Liver (tissue), 7 donors: ENCODE measurements at regions not wholly inside any gene's neighbourhood (a gene's known extent, or its start where the extent isn't known, plus 50 kb on each side); places are given as distances from the start of the nearest gene placed in this dataset.

ENCODE experiments used
- DNase-seq: peaks from one replicate; pipeline ENCODE4 v3.0.0-alpha.2; 2017; ENCODE audit warnings: low spot score
- H3K27ac ChIP-seq, 2 donors: one replicate each; pipeline ENCODE4 v1.7.0; 2013; ENCODE audit warnings: inconsistent platforms in 2 of 2, low read length in 2 of 2, control low read depth in 1 of 2, low read depth in 1 of 2, mild to moderate bottlenecking in 1 of 2
- H3K27me3 ChIP-seq, 4 donors: one replicate each; pipeline versions ENCODE4 v1.6.1 to v1.7.0; 2013; ENCODE audit warnings: low read length in 3 of 4, inconsistent platforms in 1 of 4, mild to moderate bottlenecking in 1 of 4, moderate library complexity in 1 of 4; ENCODE audit not compliant: control insufficient read depth in 4 of 4, insufficient read depth in 4 of 4
- H3K36me3 ChIP-seq, 4 donors: one replicate each; pipeline versions ENCODE4 v1.6.1 to v1.7.0; 2013; ENCODE audit warnings: low read length in 3 of 4, mild to moderate bottlenecking in 3 of 4, low read depth in 1 of 4, moderate library complexity in 1 of 4; ENCODE audit not compliant: control insufficient read depth in 4 of 4, insufficient read depth in 3 of 4
- H3K4me1 ChIP-seq, 4 donors: one replicate each; pipeline versions ENCODE4 v1.6.1 to v1.7.0; 2013; ENCODE audit warnings: low read length in 3 of 4, mild to moderate bottlenecking in 3 of 4, moderate library complexity in 1 of 4; ENCODE audit not compliant: control insufficient read depth in 4 of 4, insufficient read depth in 4 of 4
- H3K4me3 ChIP-seq, 3 donors: one replicate each; pipeline versions ENCODE4 v1.6.1 to v1.7.0; 2013; ENCODE audit warnings: low read length in 3 of 3, control low read depth in 1 of 3, low read depth in 1 of 3, mild to moderate bottlenecking in 1 of 3
- H3K9ac ChIP-seq, 2 donors: one replicate each; pipeline ENCODE4 v1.7.0; 2013; ENCODE audit warnings: low read length in 2 of 2, mild to moderate bottlenecking in 2 of 2, moderate library complexity in 2 of 2, control low read depth in 1 of 2, low read depth in 1 of 2
- H3K9me3 ChIP-seq, 4 donors: one replicate each; pipeline versions ENCODE4 v1.6.1 to v1.7.0; 2013; ENCODE audit warnings: low read length in 3 of 4; ENCODE audit not compliant: control insufficient read depth in 4 of 4
- FOXA1 ChIP-seq: IDR thresholded peaks from 2 replicates; pipeline ENCODE4 v1.6.1; 2016; ENCODE audit warnings: antibody characterized with exemption
- FOXA2 ChIP-seq: IDR thresholded peaks from 2 replicates; pipeline ENCODE4 v1.6.1; 2016; ENCODE audit warnings: antibody characterized with exemption
- HNF4A ChIP-seq, 2 donors: conservative IDR thresholded peaks; 2 replicates each; pipeline ENCODE4 v1.6.1; 2016; ENCODE audit warnings: antibody characterized with exemption in 2 of 2, mild to moderate bottlenecking in 2 of 2
- HNF4G ChIP-seq: IDR thresholded peaks from 2 replicates; pipeline ENCODE4 v1.6.1; 2016; ENCODE audit warnings: antibody characterized with exemption
- RAD21 ChIP-seq, 2 donors: IDR thresholded peaks; 2 replicates each; pipeline ENCODE4 v1.6.1; 2016; ENCODE audit warnings: antibody characterized with exemption in 2 of 2, mild to moderate bottlenecking in 2 of 2
- TAF1 ChIP-seq: conservative IDR thresholded peaks from 2 replicates; pipeline ENCODE4 v1.6.1; 2016; ENCODE audit warnings: antibody characterized with exemption, mild to moderate bottlenecking
- YY1 ChIP-seq: IDR thresholded peaks from 2 replicates; pipeline ENCODE4 v1.6.1; 2016; ENCODE audit warnings: antibody characterized with exemption, mild to moderate bottlenecking
- WGBS: extraction: QIAGEN DNeasy Blood & Tissue Kit; methylation state at CpG from one replicate; pipeline ENCODE4 v1.1.7; 2013; 5-methylcytosine and 5-hydroxymethylcytosine counted together
- TF ChIP-seq, protein P1 (sequence below): IDR thresholded peaks from 2 replicates; pipeline ENCODE4 v1.6.1; 2016; ENCODE audit warnings: antibody characterized with exemption, mild to moderate bottlenecking
- TF ChIP-seq, protein P2 (sequence below): IDR thresholded peaks from 2 replicates; pipeline ENCODE4 v1.6.1; 2016; ENCODE audit warnings: antibody characterized with exemption
- TF ChIP-seq, protein P3 (sequence below): IDR thresholded peaks from 2 replicates; pipeline ENCODE4 v1.6.1; 2016; ENCODE audit warnings: antibody characterized with exemption
- TF ChIP-seq, protein P4 (sequence below): IDR thresholded peaks from 2 replicates; pipeline ENCODE4 v1.6.1; 2016; ENCODE audit warnings: antibody characterized with exemption
- donor health status: healthy.
- donor health status: healthy.
- donor health status: healthy.
- donor health status: healthy.

DNA sequence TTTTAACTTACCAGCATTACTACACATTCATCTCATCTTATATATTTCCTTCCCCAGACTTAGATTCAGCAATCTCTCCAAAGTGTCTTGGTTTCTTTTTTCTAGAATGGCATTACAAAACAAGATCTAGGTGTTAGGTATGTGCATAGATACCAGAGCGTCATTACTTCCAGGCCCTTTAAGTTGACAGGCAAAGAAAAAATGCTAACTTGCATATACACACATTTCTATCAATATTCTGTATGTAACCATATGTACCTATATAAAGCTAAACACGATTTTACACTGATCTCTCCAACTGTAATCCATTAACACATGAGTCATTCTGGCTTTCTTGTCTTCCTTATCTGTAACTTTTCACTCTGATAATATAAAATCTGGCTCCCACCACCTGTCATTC lies 503.8 kb upstream of the NRXN1 start:
- Histone ChIP-seq H3K9ac (no peak overlapping the region), H3K36me3 (no peaks in the 10 kb centered on the region), H3K27me3 (no peaks in the 10 kb centered on the region), H3K4me3 (no peak overlapping the region), H3K4me1 (no peaks in the 10 kb centered on the region), H3K27ac (no peak overlapping the region), H3K9me3 (no peaks in the 10 kb centered on the region)
- TF ChIP-seq RAD21 (IDR thresholded peaks at IDR 0.05), result no peak
- TF ChIP-seq, protein P1, sequence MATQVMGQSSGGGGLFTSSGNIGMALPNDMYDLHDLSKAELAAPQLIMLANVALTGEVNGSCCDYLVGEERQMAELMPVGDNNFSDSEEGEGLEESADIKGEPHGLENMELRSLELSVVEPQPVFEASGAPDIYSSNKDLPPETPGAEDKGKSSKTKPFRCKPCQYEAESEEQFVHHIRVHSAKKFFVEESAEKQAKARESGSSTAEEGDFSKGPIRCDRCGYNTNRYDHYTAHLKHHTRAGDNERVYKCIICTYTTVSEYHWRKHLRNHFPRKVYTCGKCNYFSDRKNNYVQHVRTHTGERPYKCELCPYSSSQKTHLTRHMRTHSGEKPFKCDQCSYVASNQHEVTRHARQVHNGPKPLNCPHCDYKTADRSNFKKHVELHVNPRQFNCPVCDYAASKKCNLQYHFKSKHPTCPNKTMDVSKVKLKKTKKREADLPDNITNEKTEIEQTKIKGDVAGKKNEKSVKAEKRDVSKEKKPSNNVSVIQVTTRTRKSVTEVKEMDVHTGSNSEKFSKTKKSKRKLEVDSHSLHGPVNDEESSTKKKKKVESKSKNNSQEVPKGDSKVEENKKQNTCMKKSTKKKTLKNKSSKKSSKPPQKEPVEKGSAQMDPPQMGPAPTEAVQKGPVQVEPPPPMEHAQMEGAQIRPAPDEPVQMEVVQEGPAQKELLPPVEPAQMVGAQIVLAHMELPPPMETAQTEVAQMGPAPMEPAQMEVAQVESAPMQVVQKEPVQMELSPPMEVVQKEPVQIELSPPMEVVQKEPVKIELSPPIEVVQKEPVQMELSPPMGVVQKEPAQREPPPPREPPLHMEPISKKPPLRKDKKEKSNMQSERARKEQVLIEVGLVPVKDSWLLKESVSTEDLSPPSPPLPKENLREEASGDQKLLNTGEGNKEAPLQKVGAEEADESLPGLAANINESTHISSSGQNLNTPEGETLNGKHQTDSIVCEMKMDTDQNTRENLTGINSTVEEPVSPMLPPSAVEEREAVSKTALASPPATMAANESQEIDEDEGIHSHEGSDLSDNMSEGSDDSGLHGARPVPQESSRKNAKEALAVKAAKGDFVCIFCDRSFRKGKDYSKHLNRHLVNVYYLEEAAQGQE, result no peak
- no peak for DNase-seq
- WGBS, result 73% methylated on average over 2 of the region's 2 CpGs

DNA sequence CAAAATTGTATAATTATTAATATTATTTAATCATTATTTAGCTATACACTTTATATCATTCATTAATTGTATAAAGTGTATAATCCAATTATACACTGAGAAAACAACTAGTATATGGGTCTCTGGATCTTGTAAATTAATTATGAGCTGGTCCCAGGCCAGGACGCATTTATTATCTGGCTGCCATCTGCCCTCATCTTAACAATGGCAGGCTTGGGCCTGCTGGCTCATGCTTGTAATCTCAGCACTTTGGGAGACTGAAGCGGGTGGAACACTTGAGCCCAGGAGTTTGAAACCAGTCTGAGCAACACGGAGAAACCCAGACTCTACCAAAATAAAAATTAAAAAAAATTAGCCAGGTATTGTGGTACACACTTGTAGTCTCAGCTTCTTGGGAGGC lies 502.2 kb upstream of the NRXN1 start:
- 94% methylated on average over 3 of the region's 3 CpGs for WGBS
- H3K4me1 ChIP-seq, result no peaks in the 10 kb centered on the region
- H3K9ac ChIP-seq, result no peak overlapping the region
- no peaks in the 10 kb centered on the region for H3K9me3 ChIP-seq
- H3K27me3 ChIP-seq, result no peaks in the 10 kb centered on the region
- TF ChIP-seq TAF1 (no peak), HNF4A (conservative IDR thresholded peaks at IDR 0.05) (no peak)
- DNase-seq, result no peak
- no peak overlapping the region for H3K4me3 ChIP-seq
- no peak overlapping the region for H3K27ac ChIP-seq
- no peaks in the 10 kb centered on the region for H3K36me3 ChIP-seq

DNA sequence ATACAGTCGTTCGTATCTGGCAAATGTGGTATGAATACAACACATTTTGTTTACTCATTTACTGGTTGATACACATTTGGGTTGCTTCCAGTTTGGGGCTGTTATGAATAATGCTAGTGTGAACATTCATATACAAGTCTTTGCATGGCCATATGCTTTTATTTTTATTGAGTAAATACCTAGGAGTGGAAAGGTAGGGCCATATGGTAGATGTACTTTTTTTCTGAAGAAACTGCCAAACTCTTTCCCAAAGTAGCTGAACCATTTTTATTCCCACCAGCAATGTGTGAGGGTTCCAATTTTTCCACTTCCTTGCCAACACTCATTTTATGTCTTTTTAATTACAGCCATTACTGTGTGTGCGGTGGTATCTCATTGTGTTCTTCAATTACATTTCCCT lies 496.2 kb upstream of the NRXN1 start:
- Histone ChIP-seq H3K4me1 (no peaks in the 10 kb centered on the region), H3K9me3 (no peaks in the 10 kb centered on the region), H3K27me3 (no peaks in the 10 kb centered on the region), H3K27ac (no peak overlapping the region), H3K9ac (no peak overlapping the region), H3K36me3 (no peaks in the 10 kb centered on the region), H3K4me3 (no peak overlapping the region)
- no peak for DNase-seq
- 91% methylated on average over 3 of the region's 3 CpGs for WGBS
- TF ChIP-seq, protein P2, sequence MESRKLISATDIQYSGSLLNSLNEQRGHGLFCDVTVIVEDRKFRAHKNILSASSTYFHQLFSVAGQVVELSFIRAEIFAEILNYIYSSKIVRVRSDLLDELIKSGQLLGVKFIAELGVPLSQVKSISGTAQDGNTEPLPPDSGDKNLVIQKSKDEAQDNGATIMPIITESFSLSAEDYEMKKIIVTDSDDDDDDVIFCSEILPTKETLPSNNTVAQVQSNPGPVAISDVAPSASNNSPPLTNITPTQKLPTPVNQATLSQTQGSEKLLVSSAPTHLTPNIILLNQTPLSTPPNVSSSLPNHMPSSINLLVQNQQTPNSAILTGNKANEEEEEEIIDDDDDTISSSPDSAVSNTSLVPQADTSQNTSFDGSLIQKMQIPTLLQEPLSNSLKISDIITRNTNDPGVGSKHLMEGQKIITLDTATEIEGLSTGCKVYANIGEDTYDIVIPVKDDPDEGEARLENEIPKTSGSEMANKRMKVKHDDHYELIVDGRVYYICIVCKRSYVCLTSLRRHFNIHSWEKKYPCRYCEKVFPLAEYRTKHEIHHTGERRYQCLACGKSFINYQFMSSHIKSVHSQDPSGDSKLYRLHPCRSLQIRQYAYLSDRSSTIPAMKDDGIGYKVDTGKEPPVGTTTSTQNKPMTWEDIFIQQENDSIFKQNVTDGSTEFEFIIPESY, result no peak
- no peak for TF ChIP-seq YY1
- TF ChIP-seq HNF4A (conservative IDR thresholded peaks at IDR 0.05), result no peak
- TF ChIP-seq FOXA1, result no peak
- TF ChIP-seq, protein P3, sequence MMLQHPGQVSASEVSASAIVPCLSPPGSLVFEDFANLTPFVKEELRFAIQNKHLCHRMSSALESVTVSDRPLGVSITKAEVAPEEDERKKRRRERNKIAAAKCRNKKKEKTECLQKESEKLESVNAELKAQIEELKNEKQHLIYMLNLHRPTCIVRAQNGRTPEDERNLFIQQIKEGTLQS, result no peak
- TF ChIP-seq, protein P4, sequence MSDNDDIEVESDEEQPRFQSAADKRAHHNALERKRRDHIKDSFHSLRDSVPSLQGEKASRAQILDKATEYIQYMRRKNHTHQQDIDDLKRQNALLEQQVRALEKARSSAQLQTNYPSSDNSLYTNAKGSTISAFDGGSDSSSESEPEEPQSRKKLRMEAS, result no peak
- TF ChIP-seq HNF4G, result no peak
- no peak for TF ChIP-seq FOXA2
